ENCODE measurements at regions not wholly inside any gene's neighbourhood (a gene's known extent, or its start where the extent isn't known, plus 50 kb on each side); places are given as distances from the start of the nearest gene placed in this dataset.

- Histone ChIP-seq H3K27me3 (ENCODE audit: control insufficient read depth in 2 of 2, insufficient read depth in 2 of 2, low read length in 2 of 2) (peaks cover 0 to 8% of the 10 kb centered on the region in 2 donors), H3K79me2 (ENCODE audit: insufficient read depth, low read length) (no peaks in the 10 kb centered on the region), H2AFZ (ENCODE audit: insufficient read depth, low read depth, low read length, poor library complexity, severe bottlenecking) (no peak overlapping the region), H3K4me2 (replicated peaks; ENCODE audit: extremely low read depth, low read length, poor library complexity, severe bottlenecking) (no peak overlapping the region), H3K9ac (ENCODE audit: insufficient read depth, low read length, poor library complexity, severe bottlenecking) (no peak overlapping the region), H4K20me1 (ENCODE audit: insufficient read depth, low read length) (no peaks in the 10 kb centered on the region), H3K9me3 (replicated peaks in 1 of 2; ENCODE audit: control insufficient read depth in 1 of 2, insufficient read depth in 1 of 2, low read length in 2 of 2) (no peaks in the 10 kb centered on the region), H3K4me1 (ENCODE audit: control insufficient read depth in 1 of 2, insufficient read depth in 2 of 2, low read length in 2 of 2) (peaks cover 3 to 8% of the 10 kb centered on the region in 2 donors), H3K27ac (ENCODE audit: low read depth in 1 of 2, low read length in 2 of 2) (no peak overlapping the region), H3K4me3 (replicated peaks in 1 of 3; ENCODE audit: low read depth in 2 of 3, low read length in 3 of 3) (no peak overlapping the region), H3K36me3 (replicated peaks in 1 of 2; ENCODE audit: control insufficient read depth in 1 of 2, insufficient read depth in 2 of 2, low read length in 2 of 2) (no peaks in the 10 kb centered on the region)
- WGBS (ENCODE audit: insufficient coverage): 95% methylated on average over 13 of the region's 15 CpGs
- no peak for DNase-seq
- Mint-ChIP-seq H3K27ac (no peak overlapping the region), H3K9me3 (peaks cover 0 to 6% (median 0%) of the 10 kb centered on the region in 7 donors), H3K36me3 (no peaks in the 10 kb centered on the region), H3K27me3 (ENCODE audit: low read depth in 3 of 3) (peaks cover 18 to 20% (median 20%) of the 10 kb centered on the region in 3 donors), H3K4me3 (no peak overlapping the region), H3K4me1 (peaks cover 12% of the 10 kb centered on the region)
- TF ChIP-seq CTCF (IDR thresholded peaks at IDR 0.05): no peak
- intact Hi-C loops (cut with micrococcal nuclease): no loop called here
These were observed 226.3 kb upstream of the CIBAR2 start for GRCh38 chr16:85338638-85338982.

- Mint-ChIP-seq H3K4me3 (no peak overlapping the region), H3K9me3 (peaks cover 0 to 6% (median 0%) of the 10 kb centered on the region in 7 donors), H3K27me3 (ENCODE audit: low read depth in 3 of 3) (peaks cover 17 to 19% (median 18%) of the 10 kb centered on the region in 3 donors), H3K27ac (no peak overlapping the region), H3K4me1 (peaks cover 12% of the 10 kb centered on the region), H3K36me3 (no peaks in the 10 kb centered on the region)
- no peaks in the 10 kb centered on the region for H3K9me3 ChIP-seq (replicated peaks in 1 of 2; ENCODE audit: control insufficient read depth in 1 of 2, insufficient read depth in 1 of 2, low read length in 2 of 2)
- no peak overlapping the region for H3K9ac ChIP-seq (ENCODE audit: insufficient read depth, low read length, poor library complexity, severe bottlenecking)
- H3K4me1 ChIP-seq (ENCODE audit: control insufficient read depth in 1 of 2, insufficient read depth in 2 of 2, low read length in 2 of 2): peaks cover 3 to 8% of the 10 kb centered on the region in 2 donors
- 96% methylated on average over 14 of the region's 24 CpGs for WGBS (ENCODE audit: insufficient coverage)
- H3K79me2 ChIP-seq (ENCODE audit: insufficient read depth, low read length): no peaks in the 10 kb centered on the region
- H3K4me3 ChIP-seq (replicated peaks in 1 of 3; ENCODE audit: low read depth in 2 of 3, low read length in 3 of 3): no peak overlapping the region
- no peak overlapping the region for H2AFZ ChIP-seq (ENCODE audit: insufficient read depth, low read depth, low read length, poor library complexity, severe bottlenecking)
- H3K4me2 ChIP-seq (replicated peaks; ENCODE audit: extremely low read depth, low read length, poor library complexity, severe bottlenecking): no peak overlapping the region
- no peak for DNase-seq
- H4K20me1 ChIP-seq (ENCODE audit: insufficient read depth, low read length): no peaks in the 10 kb centered on the region
- H3K27ac ChIP-seq (ENCODE audit: low read depth in 1 of 2, low read length in 2 of 2): no peak overlapping the region
- H3K36me3 ChIP-seq (replicated peaks in 1 of 2; ENCODE audit: control insufficient read depth in 1 of 2, insufficient read depth in 2 of 2, low read length in 2 of 2): no peaks in the 10 kb centered on the region
- no peak for TF ChIP-seq CTCF (IDR thresholded peaks at IDR 0.05)
- intact Hi-C loops (cut with micrococcal nuclease): no loop called here
- H3K27me3 ChIP-seq (ENCODE audit: control insufficient read depth in 2 of 2, insufficient read depth in 2 of 2, low read length in 2 of 2): peaks cover 0 to 8% of the 10 kb centered on the region in 2 donors
These were observed 226.9 kb upstream of the CIBAR2 start for GRCh38 chr16:85338989-85339685.

Measured in CD14-positive monocyte (primary cell).